ENCODE measurements at regions not wholly inside any gene's neighbourhood (a gene's known extent, or its start where the extent isn't known, plus 50 kb on each side); places are given as distances from the start of the nearest gene placed in this dataset.

DNA sequence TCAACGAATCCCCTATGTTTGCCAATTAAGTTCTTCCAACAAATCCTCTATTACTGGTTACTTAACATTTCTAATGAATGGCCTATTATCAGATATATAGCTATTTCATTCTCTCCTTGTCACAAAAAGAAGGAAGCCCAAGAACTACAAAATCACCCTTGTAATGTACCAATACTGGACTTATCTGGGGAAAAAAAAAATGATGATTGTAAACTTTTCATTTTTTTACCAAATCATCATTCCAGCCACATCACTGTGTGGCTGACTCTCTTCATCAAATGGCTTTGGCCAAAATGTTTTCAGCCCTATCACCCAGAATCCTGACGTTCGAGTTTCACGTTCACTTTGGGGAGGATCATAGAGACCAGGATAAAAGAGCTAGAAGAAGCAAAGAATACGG, 216.7 kb downstream of the ACTL7B start:
- TF ChIP-seq, protein P1, sequence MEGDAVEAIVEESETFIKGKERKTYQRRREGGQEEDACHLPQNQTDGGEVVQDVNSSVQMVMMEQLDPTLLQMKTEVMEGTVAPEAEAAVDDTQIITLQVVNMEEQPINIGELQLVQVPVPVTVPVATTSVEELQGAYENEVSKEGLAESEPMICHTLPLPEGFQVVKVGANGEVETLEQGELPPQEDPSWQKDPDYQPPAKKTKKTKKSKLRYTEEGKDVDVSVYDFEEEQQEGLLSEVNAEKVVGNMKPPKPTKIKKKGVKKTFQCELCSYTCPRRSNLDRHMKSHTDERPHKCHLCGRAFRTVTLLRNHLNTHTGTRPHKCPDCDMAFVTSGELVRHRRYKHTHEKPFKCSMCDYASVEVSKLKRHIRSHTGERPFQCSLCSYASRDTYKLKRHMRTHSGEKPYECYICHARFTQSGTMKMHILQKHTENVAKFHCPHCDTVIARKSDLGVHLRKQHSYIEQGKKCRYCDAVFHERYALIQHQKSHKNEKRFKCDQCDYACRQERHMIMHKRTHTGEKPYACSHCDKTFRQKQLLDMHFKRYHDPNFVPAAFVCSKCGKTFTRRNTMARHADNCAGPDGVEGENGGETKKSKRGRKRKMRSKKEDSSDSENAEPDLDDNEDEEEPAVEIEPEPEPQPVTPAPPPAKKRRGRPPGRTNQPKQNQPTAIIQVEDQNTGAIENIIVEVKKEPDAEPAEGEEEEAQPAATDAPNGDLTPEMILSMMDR (optimal IDR thresholded peaks at IDR 0.05 in 1 of 3, IDR thresholded peaks at IDR 0.05 in 1 of 3, conservative IDR thresholded peaks at IDR 0.05 in 1 of 3; ENCODE audit: extremely low read depth in 1 of 3, insufficient read depth in 2 of 3, low read length in 3 of 3), result no peak

DNA sequence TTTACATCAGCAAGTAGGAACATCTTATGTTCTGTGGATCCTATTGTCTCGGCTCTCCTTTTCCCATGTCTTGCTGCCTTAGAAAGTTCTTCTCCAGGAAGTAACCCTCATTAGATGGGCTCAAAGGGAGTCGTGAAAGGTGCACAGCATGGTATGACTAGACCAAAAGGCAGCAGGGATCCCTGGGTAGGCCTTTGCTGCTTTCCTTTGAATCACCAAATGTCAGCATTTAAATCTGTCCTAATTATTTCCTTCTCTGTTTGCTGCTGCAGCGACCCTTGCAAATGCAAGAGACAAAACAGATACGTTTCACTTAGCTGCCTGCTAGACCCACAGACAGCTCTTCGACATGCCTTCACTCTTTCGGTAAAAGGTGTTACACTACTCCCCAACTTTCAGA, 218.4 kb downstream of the ACTL7B start:
- no peaks in the 10 kb centered on the region for H3K36me3 ChIP-seq (ENCODE audit: control insufficient read depth in 2 of 2, extremely low read depth in 1 of 2, insufficient read depth in 2 of 2, low read length in 2 of 2)
- H3K4me3 ChIP-seq (ENCODE audit: control insufficient read depth in 2 of 3, extremely low read depth in 1 of 3, insufficient read depth in 2 of 3, low read depth in 1 of 3, low read length in 3 of 3), result no peak overlapping the region
- no peaks in the 10 kb centered on the region for H3K9me3 ChIP-seq (ENCODE audit: control insufficient read depth, low read depth, low read length)
- no peak overlapping the region for H3K27ac ChIP-seq (ENCODE audit: control insufficient read depth, insufficient read depth, low read length)
- no peaks in the 10 kb centered on the region for H3K9me1 ChIP-seq (ENCODE audit: control insufficient read depth, extremely low read depth, insufficient read depth, low read length)
- H3K27me3 ChIP-seq (ENCODE audit: control insufficient read depth, extremely low read depth, insufficient read depth, low read length), result no peaks in the 10 kb centered on the region
- H3K79me2 ChIP-seq (ENCODE audit: control insufficient read depth, insufficient read depth, low read length), result no peaks in the 10 kb centered on the region
- no peak overlapping the region for H3K9ac ChIP-seq (ENCODE audit: control insufficient read depth, extremely low read depth, insufficient read depth, low read length)
- FAIRE-seq (peak; percentile 65), DNase-seq (ENCODE audit: low read depth, low spot score) (no peak)
- no peak for TF ChIP-seq EZH2 (IDR thresholded peaks at IDR 0.05; ENCODE audit: low read length)
- TF ChIP-seq, protein P1 (optimal IDR thresholded peaks at IDR 0.05 in 1 of 3, IDR thresholded peaks at IDR 0.05 in 1 of 3, conservative IDR thresholded peaks at IDR 0.05 in 1 of 3; ENCODE audit: extremely low read depth in 1 of 3, insufficient read depth in 2 of 3, low read length in 3 of 3), result no peak
- H4K20me1 ChIP-seq (ENCODE audit: control insufficient read depth, extremely low read depth, insufficient read depth, low read length), result no peaks in the 10 kb centered on the region
- H2AFZ ChIP-seq (ENCODE audit: control insufficient read depth, low read length), result peak overlapping the region; percentile 74
- H3K4me1 ChIP-seq (ENCODE audit: control insufficient read depth, extremely low read depth, insufficient read depth, low read length), result peaks cover 47% of the 10 kb centered on the region
- dilution Hi-C loops (cut with MboI; ENCODE audit: extremely low pct_ligation_motif_present, low sequenced_read_pairs), result no loop called here
- peak overlapping the region; percentile 22 for H3K4me2 ChIP-seq (ENCODE audit: control insufficient read depth, extremely low read depth, insufficient read depth, low read depth, low read length)

More for the DNA sequence above, 216.7 kb downstream of the ACTL7B start:
- H3K4me2 ChIP-seq (ENCODE audit: control insufficient read depth, extremely low read depth, insufficient read depth, low read depth, low read length), result no peak overlapping the region
- no peaks in the 10 kb centered on the region for H4K20me1 ChIP-seq (ENCODE audit: control insufficient read depth, extremely low read depth, insufficient read depth, low read length)
- no peaks in the 10 kb centered on the region for H3K9me1 ChIP-seq (ENCODE audit: control insufficient read depth, extremely low read depth, insufficient read depth, low read length)
- H3K4me3 ChIP-seq (ENCODE audit: control insufficient read depth in 2 of 3, extremely low read depth in 1 of 3, insufficient read depth in 2 of 3, low read depth in 1 of 3, low read length in 3 of 3), result no peak overlapping the region
- H3K9ac ChIP-seq (ENCODE audit: control insufficient read depth, extremely low read depth, insufficient read depth, low read length), result no peak overlapping the region
- no peaks in the 10 kb centered on the region for H3K36me3 ChIP-seq (ENCODE audit: control insufficient read depth in 2 of 2, extremely low read depth in 1 of 2, insufficient read depth in 2 of 2, low read length in 2 of 2)
- H3K4me1 ChIP-seq (ENCODE audit: control insufficient read depth, extremely low read depth, insufficient read depth, low read length), result peaks cover 40% of the 10 kb centered on the region
- H3K79me2 ChIP-seq (ENCODE audit: control insufficient read depth, insufficient read depth, low read length), result no peaks in the 10 kb centered on the region
- dilution Hi-C loops (cut with MboI; ENCODE audit: extremely low pct_ligation_motif_present, low sequenced_read_pairs), result no loop called here
- no peak for FAIRE-seq
- no peaks in the 10 kb centered on the region for H3K9me3 ChIP-seq (ENCODE audit: control insufficient read depth, low read depth, low read length)
- H2AFZ ChIP-seq (ENCODE audit: control insufficient read depth, low read length), result peak overlapping the region; percentile 48
- DNase-seq (ENCODE audit: low read depth, low spot score), result no peak
- H3K27me3 ChIP-seq (ENCODE audit: control insufficient read depth, extremely low read depth, insufficient read depth, low read length), result no peaks in the 10 kb centered on the region
- no peak overlapping the region for H3K27ac ChIP-seq (ENCODE audit: control insufficient read depth, insufficient read depth, low read length)

All from keratinocyte (primary cell).